Epithelial cell of esophagus (primary cell): ENCODE measurements at regions not wholly inside any gene's neighbourhood (a gene's known extent, or its start where the extent isn't known, plus 50 kb on each side); places are given as distances from the start of the nearest gene placed in this dataset.

Experiments used
- DNase-seq: peaks from one replicate; pipeline ENCODE4 v3.0.0; 2010; ENCODE audit warnings: low read depth
- H3K4me3 ChIP-seq: 2 replicates; pipeline ENCODE4 v1.5.1; 2011; ENCODE audit warnings: mild to moderate bottlenecking, low read length, control low read depth
- TF ChIP-seq, protein P1 (sequence below): IDR thresholded peaks from 2 replicates; pipeline ENCODE4 v1.5.1; 2011; ENCODE audit warnings: low read depth, mild to moderate bottlenecking, low read length, control low read depth, inconsistent platforms; ENCODE audit not compliant: insufficient read depth; ENCODE audit errors: missing control alignments

DNA sequence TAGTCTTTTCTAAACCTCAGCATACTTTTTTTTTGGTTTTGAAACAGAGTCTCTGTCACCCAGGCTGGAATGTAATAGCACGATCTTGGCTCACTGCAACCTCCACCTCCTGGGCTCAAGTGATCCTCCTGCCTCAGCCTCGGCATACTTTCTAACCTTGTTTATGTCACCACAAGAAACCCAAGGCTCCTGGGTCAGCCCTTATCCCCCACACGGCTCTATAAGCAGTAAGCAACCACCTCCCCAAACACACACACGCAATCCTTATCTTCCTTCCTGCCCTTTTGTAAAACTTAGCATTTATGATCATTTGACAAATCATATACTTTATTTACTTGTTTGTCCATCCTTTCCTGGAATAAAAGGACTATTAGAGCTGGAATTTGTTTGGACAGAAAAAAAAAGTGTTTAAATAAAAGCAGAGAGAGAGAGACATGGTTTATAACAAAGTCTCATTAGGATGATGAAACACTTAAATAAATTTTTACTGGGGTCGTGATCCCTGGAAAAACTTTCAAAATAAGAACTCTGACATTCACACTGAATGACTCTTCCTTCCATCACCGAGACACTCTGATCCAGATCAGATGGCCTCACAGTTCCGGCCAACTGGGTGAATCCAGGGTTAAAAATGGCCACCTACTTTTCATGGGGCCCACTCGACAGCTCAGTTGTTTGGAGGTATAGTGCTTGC, 72.7 kb upstream of the PIK3CG start:
- no peak overlapping the region for H3K4me3 ChIP-seq
- no peak for DNase-seq
- TF ChIP-seq, protein P1, sequence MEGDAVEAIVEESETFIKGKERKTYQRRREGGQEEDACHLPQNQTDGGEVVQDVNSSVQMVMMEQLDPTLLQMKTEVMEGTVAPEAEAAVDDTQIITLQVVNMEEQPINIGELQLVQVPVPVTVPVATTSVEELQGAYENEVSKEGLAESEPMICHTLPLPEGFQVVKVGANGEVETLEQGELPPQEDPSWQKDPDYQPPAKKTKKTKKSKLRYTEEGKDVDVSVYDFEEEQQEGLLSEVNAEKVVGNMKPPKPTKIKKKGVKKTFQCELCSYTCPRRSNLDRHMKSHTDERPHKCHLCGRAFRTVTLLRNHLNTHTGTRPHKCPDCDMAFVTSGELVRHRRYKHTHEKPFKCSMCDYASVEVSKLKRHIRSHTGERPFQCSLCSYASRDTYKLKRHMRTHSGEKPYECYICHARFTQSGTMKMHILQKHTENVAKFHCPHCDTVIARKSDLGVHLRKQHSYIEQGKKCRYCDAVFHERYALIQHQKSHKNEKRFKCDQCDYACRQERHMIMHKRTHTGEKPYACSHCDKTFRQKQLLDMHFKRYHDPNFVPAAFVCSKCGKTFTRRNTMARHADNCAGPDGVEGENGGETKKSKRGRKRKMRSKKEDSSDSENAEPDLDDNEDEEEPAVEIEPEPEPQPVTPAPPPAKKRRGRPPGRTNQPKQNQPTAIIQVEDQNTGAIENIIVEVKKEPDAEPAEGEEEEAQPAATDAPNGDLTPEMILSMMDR = no peak

DNA sequence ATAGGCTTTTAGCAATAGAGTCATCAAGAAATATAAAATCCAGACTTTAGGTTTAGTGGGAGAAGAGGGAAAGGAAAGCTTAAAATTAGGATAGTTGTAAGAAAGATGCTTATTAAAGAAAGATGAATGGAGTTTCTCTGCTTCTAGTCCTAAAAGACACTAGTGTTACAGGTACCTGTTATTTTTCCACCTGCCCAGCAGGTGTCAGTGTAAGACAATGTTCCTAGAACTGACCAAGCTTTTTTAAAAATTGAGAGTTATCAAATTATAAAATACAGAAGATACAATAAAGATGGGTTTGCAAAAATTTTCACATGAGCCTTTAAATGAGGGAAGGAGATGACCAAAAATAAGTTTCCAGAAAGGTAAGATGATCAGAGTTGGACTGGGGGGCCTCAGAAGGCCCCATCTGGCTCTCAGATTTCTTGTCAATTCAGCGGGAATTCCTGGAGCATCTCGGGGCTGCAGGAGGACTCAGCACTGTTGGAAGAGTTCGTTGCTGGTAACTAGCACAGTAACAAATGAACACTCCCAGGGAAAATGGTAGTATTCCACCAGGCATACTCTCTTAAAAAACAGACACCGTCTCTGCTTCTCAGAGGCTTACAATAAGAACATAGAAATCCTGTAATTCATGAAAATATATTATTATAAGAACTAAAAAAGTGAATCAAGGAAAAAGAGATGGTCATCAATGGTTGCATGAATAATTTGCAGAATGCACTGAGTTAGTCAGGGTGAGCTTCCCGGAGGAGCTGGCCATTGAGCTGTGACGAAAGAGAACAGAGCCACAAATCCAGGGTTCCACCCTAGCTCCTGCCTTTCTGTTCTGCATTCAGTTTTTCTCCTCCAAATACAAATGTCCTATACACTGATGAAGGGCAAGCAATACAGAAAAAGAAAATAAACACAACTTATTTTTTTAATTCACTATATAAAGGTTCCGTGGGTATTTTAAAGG, 71.8 kb upstream of the PIK3CG start:
- TF ChIP-seq, protein P1 = peak; percentile 61
- DNase-seq = peak; percentile 47
- no peak overlapping the region for H3K4me3 ChIP-seq

DNA sequence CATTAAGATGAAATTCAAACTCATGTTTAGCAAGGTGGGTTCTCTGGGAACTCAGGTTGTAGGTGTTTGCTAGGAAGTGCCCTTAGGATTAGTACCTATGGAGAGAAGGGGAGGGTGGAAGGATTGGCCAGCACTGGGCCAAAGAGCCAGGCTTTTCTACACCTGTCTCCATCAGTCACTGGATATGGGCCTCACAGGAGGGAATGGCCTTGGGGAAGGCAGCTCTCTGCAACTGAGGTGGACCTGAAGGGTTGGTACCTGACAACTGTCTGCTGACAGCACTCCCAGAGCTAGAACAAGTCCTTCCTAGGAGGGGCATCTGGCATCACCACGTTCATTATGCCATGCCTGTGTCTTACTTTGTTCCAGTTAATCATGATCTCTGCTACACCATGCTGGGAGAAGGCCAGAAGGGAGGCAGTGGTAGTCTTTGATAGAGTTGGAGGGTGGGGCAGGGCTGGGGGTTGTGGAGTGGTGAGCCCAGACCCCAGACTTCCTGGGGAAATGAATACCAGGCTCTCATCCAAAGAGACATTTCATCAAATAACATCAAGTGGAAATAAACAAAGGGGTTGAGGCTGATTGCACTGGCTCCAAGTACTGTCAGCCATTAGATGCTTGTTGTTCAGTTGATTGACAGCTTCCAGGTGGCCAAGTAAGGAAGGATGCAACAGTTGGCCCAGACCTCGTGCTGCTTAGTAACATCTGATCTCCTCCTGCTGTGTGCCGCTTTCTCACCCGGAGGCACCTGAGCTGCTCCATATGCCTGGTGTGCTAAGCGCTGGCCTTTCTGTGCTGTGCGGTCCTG, 70.6 kb upstream of the PIK3CG start:
- DNase-seq = no peak
- TF ChIP-seq, protein P1 = no peak
- no peak overlapping the region for H3K4me3 ChIP-seq

DNA sequence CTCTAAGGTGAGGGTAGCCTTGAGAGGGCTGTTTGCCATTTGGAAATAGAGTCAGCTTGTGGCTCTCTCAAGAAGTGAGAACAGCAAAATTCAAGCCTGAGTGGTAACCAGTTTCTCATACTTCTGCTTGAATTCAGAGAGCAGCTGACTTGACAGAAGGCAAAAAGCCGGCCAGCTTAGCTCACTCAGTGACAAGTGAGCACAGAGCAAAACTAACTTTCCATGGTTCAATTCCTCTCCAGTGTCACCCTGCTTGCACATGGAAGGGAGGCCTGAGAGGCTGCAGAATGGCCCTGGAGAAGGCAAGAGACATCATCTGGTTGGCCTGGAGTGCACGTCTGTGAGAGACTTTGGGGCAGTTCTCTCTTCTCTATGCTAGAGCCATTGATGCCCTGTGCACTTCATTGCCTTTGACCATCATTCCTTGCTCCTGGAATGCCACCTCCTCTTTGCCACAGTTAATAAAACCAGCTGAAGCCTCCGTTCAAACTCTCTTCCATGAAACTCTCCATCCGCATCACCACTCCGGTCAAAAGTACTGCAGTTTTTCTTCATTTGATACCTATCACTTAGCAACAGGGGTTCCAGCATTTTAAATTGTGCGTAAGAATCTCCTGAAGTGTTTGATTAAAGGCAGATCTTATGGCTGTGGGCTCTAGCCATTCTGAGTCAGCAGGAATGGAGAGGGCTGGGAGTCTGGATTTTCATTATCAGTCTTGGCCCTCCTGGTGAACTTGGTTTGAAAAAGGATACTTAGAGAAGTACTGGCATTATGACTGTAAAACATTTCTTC, 69.8 kb upstream of the PIK3CG start:
- TF ChIP-seq, protein P1 = no peak
- H3K4me3 ChIP-seq = no peak overlapping the region
- DNase-seq = no peak

DNA sequence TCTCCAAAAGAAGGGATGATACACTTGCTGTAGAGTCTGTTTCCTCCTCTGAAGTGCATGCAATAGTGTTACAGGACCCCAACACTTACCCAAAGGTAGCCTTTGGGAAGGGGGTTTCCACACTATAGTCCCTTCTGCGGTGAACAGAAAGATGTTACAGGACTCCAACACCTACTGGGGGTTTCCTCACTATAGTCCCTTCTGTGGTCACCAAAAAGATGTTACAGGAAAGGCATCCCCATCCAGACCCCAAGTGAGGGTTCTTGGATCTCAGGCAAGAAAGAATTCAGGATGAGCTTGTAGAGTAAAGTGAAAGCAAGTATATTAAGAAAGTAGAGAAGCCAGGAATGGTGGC, 69.2 kb upstream of the PIK3CG start:
- DNase-seq = no peak
- no peak overlapping the region for H3K4me3 ChIP-seq
- TF ChIP-seq, protein P1 = no peak

DNA sequence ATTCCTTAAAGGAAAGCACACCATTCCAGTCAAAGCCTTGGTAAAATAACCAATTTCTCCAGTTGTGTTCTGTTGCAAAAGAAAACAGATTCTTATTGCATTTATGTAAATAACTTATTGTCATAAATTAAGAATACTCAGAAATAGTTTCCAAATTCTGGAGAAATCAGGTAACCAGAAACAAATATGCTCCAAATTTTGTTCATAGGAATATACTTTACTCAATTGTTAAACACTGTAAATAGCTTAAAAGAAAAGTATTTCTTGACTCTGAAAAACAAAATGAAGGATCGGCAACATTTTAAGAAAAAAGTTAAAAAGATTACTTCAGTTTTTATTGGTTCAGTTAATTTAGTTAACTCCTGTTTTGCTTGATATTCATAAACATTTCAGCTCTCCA, 67.1 kb upstream of the PIK3CG start:
- H3K4me3 ChIP-seq = no peak overlapping the region
- TF ChIP-seq, protein P1 = no peak
- no peak for DNase-seq
